Stimulated activated CD4-positive, alpha-beta T cell treated with anti-CD3 and anti-CD28 coated beads, Interleukin-15, amount 100 ng/mL, for 1 hour (primary cell): ENCODE measurements at regions not wholly inside any gene's neighbourhood (a gene's known extent, or its start where the extent isn't known, plus 50 kb on each side); places are given as distances from the start of the nearest gene placed in this dataset.
"Not testable (repeated sequence)": the region's sequence is repeated elsewhere in the genome, so short reads cannot be mapped to it uniquely, and the experiment has no call there.

ENCODE experiments used
- DNase-seq, 2 donors: peaks; one replicate each; pipeline ENCODE4 v3.0.0-alpha.2; 2020; ENCODE audit warnings: low read depth in 1 of 2, low spot score in 1 of 2

DNA sequence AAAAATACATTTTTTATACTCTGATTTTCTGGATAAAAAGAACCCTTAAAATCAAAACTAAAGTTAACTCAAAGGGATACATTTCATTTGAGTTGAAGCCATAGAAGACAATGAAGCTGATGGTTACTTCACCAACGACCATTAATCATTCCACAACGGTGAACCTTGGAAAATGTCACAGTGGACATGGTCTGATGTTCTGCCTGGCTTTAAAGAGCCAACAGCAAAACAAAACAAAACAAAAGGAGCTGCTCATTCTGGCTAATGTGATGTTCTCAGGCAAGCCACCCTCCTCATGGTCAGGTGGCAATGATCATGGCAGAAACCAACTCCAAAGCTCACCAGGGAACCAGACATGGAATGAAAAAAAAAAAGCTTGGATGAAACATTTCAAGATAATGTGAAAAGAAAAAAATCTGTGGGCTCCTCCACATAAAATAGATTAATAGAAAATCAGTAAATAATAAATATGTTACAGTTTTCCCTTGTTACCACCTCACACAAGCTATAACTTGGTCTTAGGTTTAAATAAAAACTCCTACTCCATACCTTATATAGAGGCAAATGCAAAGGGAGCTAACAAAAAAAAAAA is 90.1 kb upstream of the SERTAD2 start:
- no peak for DNase-seq

DNA sequence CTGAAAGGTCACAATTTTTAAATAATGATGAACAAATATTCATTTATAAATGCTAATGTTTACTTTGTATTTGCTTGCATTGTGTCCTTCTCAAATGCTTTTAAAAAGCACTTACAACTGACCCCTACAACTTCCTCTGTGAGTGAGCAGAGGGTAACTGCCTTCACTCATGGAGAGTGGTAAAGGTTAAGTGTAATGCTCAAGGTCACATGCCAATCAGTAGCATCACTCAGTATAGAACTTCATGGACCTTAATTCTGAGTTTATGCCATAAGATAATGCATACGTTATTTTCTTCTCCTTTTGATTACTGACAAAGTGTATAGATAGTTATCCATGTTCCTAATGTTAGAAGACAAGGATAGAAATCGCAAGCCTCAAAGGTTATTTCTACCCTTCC is 91.8 kb upstream of the SERTAD2 start:
- no peak for DNase-seq

DNA sequence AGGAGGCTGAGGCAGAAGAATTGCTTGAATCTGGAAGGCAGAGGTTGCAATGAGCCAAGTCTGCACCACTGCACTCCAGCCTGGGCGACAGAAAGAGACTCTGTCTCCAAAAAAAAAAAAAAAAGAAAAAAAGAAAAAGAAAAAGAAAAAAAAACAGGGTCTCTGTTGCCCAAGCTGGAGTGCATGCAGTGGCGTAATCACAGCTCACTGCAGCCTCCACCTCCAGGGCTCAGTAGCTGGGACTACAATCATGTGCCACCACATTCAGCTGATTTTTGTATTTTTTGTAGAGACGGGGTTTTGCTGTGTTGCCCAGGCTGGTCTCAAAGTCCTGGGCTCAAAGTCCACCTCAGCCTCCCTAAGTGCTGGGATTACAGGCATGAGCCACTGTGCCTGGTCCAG is 94.0 kb upstream of the SERTAD2 start:
- DNase-seq: not testable (repeated sequence)

DNA sequence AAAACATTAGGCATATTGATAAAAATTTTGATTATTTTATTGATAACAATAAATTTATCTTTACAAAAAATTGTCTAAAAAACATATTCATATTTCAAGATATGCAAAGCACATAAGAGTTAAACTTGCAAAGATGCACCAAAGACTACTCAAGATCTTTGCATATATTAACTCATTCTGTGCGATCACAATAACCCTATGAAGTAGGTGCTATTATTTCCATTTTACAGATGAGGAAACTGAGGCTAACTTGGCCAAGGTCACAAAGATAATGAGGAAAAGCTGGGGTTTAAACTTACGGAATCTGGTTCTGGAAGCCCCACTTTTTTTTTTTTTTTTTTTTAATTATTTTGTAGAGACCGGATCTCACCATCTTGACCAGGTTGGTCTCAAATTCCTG is 94.4 kb upstream of the SERTAD2 start:
- DNase-seq: no peak

DNA sequence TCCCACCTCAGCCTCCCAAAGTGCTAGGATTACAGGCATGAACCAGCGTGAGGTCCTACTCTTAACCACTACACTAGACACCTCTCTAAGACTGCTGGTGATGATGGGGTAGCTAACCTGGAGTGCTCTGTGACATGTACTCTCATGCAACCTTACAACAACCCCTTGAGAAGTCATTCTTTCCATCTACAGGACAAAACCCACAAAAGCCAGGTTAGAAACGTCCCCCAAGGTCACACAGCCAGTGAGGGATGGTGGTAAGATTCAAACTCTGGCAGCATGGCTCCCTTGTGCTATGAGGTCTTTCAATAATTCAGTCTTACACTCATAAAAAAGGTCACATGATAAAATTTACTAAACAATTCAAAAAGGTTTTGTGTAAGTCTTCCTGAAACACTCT is 94.8 kb upstream of the SERTAD2 start:
- DNase-seq: no peak

DNA sequence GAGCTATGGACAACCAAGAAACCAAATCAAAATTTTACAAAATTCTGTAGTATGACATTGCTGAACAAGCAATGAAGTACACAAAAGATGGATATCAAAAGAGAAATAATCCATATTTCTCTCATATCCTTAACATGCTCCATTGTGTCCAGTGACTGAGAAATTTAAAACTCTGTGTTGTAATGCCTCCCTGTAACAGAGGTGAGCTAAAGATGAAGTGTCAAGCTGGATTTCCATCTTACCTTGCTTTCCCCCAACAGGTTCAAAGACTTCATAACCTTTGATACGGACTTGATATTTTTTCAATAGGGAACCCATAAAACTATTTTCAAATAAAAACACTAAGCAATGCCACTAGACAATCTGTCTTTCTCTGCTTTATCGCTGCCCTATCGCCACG is 95.7 kb upstream of the SERTAD2 start:
- DNase-seq: no peak

DNA sequence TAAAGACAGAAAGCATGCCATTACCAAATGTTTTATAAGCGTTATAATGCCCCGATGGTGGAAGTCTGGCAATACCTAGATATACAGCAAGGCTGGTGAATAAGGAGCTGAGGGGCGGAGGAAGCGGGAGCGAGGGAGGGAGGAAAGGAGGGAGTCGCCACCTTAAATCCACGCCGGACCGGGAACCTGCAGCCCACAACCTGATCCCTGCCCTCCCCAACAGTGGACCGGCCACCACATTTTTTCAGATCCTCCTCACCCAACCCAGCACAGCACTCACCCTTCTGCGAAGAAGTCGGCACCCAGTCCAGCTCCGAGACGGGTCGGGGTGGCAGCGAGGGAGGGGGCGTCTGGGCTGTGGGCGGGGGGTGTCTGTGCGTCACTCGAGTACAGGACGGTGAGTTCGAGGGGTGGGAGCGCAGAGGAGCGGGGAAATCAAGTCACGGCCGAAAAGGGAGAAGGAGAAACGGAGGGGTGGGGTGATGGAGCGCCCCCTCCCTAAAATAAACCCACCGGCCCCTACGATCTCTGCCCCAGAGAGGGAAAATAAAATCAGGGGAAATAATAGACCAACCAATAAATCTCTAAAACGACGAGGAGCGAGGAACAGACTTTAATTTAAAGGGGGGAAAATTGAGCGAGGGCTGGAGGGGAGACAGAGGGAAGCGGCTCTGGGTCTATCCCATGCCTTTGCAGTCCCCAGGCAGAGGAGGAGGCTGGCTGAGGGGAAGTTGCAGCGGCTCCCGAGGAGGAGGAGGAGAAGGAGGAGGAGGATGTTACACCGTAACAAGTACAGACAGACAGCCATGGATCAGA is 96.5 kb upstream of the SERTAD2 start:
- peak in 1 of 2 donors; percentile 25 for DNase-seq

DNA sequence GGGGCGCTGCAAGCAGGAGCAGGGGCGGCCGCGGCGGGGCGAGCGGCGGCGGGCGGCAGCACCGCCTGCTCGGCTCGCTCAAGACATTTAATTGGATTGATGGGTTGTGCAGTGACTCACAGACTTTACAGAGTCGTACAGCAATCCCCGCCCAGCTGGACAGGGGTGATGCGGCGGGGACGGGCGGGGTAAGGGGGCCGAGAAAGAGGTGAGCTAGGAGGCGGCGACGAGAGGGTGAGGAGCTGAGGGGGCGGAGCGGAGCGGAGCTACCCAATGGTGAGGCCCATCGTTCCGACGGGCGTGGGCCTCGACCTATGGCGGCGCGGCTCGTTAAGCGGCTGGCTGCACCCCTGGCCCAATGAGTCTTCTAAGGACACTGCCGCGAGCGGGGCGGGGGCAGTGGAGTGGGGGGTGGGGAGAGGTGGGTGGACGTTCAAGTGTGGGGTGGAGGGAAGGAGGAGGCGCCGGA is 97.1 kb upstream of the SERTAD2 start:
- peak; percentile 92 to 94 for DNase-seq

DNA sequence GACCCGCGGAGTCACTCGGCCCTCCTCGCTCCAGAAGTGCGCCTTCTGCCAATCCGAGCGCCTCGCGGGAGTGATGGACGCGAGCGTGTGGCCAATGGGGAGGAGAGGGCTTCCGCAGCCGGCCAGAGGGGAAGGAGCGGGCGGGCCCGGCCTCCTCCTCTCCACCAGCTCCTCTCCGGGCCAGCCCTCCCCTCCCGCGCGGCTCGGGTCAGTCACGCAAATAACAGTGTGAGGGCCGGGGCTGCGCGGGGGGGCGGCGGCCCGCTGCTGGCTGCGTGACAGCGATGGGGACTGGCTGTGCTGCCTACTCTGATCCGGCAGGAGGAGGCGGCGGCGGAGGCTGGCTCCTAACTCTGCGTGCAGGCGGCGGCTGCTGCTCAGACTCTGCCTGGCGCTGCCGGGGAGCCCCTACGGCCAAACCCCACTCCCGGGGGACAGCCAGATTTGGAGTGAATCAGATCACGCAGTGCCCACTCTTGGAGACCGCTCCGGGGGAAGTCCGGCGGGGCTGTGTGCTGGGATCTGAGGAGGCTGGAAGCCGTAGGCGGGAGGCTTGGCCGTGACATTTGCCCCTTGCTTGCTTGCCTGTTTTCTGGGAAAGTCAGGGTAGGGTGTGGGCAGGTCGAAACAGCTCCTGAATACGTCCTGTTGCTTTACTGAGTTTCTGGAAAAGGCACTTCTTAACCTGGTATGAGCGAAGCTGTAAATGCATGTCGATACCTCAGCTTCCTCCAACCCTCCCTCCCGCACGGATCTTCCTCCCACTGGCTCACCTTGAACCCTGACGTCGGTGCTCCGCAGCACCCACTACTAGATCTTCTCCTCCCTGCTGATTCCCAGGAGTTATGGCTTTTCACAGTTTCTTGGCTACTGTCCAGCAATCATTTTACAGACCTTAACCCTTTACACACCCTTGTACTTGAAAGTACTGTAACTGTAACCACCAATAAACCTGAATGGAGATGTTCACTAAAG is 97.9 kb upstream of the SERTAD2 start:
- no peak for DNase-seq

DNA sequence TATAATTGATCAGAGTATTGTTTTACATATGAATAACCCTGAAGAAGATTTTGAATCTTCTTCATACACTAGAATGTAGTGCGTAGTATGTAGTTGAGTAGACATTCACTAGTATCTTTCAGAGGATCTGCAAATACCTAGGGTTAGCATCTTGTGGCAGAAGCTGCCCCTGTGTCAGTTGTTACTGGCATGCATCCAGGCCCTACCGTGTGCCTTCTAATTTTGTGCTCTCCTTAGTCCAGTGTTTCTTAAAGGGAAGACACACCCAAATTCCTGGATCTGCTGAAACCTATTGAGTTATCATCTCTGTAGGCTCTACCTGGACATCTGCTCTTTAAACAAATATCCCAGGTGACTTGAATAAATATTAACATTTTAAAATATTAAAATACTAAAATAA is 99.7 kb upstream of the SERTAD2 start:
- DNase-seq: no peak

DNA sequence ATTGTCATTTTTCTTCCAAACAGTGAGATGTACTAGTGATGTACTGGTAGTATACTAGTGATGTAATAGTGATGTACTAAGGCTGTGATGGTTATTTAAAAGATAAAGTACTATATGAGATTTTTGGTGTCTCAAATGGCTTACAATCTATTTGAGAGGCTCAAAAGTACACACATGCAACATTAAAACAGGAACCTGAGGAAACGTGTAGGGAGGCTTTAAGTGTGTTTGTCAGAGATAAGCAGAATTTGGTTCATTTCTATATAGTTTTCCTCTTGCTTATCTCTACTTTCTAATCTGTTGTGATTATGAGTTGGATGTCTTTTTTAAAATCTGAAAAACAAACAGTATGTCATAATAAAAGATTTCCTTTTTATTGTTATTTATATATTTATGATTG is 100.9 kb upstream of the SERTAD2 start:
- no peak for DNase-seq

DNA sequence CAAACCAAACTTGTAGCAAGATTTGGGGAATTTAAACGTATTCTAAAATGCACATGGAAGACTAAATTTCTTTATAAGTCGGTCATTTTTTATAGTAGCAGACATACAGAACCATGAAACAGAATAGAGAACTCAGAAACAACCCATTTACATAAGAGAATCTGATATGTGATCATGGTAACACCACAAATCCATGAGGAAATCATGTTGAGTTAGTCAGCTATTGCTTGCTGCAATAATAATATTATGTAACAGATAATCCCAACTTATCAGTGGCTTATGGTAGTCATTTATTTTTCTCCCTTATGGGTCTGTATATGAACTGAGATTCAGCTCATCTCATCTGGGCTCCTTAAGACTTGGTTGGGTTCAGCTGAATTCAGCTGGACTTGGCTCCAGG is 103.4 kb upstream of the SERTAD2 start:
- no peak for DNase-seq

DNA sequence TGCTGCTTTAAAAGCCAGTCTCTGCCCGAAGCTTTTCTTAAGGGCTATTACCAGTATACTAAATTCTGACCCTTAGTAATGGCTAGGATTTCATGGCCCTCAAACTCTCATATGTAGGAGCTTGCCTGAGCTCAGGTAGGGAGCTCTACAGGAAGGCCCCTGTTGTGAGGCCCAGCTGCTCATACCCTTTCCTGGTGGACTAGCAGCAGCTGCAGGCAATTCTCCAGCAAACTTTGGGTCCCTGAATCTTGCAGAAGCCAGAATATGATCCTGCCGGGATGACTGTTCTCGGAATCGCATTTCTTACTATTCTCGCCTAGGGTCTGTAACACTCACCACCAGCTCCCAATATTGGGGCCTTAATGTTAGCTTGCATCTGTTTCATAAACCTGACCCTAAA is 106.4 kb upstream of the SERTAD2 start:
- no peak for DNase-seq

DNA sequence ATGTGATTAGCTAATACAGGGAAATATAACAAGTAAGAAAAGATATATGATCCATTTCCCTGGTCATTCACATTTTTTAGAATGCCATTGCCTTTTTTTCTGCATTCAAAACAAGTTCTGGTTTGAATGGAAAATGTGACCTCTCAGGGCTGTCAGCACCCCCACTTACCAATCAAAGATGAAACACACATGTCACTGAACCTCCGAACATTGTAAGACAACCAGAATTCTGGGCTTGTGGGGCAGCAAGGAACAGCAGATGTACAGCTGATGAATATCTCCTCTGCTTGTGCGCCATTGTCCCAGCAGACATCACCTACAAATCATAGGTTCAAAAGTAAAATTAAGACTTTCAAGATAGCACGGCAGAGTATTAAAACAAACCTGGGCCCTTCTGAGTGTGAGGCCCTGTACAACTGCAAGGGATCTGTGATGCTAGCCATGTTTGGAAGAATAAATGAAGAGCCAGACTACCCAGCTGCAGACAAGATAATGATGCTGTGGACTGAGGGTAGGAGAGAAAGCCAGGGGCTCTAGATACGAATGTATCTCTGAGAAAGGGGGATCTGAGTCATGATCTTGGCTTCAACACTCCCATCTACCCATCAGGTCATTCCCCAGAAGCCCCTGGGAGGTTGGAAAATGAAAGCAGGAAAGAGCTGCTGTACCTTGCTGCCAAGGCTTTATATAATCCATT is 108.7 kb upstream of the SERTAD2 start:
- no peak for DNase-seq

DNA sequence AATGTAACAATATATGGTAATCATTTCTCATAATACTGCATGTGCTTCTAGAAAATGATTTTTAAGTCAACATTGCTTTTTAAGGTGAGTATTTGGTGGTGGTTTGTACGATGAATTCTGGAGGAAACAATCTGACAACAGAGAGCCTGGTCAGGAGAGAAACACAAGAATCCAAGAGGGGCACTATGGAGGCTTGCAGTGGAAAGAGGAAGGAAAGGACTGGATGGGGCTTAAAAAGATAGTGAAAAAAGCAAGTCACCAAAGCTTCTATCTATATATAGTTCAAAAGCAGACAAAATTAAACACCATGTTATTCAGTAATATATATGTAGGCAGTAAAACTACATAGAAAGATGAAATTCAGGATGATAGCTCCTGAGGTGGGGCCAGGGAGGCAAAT is 109.4 kb upstream of the SERTAD2 start:
- DNase-seq: no peak

DNA sequence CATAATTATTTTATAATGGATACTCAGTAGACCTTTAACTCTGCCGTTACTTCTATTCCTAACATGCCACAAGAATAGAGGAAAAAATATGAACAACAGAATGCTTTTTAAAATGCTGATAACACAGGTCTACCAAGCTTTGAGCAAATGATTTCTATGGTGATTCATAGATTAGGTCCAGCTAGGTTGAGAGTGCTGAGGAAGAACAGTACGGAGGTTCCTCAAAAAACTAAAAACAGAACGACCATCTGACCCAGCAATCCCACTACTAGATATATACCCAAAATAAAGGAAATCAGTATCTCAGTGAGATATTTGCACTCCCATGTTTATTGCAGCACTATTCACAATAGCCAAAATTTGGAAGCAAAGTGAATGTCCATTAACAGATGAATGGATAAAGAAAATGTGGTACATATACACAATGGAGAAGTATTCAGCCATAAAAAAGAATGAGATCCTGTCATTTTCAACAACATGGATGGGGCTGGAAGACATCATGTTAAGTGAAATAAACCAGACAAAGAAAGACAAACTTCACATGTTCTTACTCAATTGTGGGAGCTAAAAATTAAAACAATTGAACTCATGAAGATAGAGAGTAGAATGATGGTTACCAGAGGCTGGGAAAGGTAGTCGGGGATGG is 111.6 kb upstream of the SERTAD2 start:
- DNase-seq: no peak

DNA sequence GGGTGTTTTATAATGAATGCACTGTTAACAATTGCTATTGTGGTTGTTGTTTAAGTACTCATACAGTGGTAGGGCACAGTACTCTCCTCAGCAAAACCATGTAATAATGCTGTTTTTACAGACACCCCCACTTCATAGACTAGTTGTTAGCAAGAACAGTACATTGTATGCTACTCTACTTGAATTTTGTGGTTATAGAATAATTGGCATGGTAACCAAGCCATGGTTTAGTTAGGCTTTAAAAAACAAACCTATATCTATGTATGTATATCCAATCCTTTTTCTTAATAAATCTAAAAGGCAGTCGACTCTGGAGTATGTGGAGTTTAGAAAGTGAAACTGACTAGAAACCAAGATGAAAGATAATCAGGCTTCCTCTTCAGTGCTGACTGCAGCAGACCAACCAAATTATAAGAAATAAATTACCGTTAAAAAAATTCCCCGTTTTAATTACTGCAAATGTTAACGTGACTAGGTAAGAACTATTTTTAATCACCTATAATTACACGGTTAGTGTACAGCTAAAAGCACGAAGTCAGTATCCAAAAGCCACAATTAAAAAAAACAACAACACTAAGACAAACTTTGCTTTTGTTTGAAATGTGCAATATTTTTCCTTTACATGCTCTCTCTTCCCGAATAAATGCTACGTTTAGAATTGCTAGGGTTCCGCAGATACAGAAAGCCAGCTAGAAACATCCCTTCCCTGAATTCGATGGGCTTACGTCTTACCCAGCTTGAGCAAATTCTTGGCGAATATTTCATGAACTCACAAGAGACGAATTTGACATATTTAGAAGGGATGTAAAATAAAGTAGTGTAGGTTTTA is 113.3 kb upstream of the SERTAD2 start:
- no peak for DNase-seq

DNA sequence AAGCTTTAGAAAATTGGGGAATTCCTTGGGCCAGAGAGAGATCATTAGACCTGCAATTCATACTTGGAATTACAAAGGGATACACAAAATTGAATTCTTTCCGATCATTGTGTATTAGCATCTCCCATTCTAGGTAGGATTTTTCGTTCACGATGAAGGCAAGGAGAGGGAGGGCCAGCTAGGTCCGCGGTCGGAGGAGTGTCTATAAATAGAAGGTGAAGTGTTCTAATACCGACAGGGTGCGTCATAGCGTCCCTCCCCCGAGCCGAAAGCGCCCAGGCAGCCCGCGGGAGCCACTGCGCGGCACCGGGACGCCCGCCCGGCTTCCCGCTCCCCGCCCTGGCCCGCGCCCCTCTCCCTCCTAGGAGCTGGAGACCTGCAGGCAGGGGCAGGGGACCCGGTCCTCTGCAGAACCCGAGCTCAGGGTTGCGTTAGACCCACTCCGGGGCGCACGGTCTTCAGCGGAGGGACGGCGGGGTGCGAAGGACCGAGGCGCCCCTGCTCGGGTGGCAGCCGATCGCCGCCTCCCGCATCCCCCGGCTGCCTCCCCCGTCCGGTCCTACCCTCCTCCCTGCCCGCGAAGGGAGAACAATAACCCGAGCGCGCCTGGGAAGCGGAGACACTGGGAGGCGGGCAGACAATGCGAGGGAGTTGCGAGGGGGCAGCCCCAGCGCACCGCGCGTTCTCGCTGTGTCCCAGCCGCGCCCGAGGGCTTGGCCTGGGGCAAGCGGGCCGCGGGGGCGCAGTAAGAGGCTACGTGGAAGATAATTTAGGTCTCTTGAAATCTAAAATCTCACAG is 114.2 kb upstream of the SERTAD2 start:
- peak; percentile 44 to 55 for DNase-seq

DNA sequence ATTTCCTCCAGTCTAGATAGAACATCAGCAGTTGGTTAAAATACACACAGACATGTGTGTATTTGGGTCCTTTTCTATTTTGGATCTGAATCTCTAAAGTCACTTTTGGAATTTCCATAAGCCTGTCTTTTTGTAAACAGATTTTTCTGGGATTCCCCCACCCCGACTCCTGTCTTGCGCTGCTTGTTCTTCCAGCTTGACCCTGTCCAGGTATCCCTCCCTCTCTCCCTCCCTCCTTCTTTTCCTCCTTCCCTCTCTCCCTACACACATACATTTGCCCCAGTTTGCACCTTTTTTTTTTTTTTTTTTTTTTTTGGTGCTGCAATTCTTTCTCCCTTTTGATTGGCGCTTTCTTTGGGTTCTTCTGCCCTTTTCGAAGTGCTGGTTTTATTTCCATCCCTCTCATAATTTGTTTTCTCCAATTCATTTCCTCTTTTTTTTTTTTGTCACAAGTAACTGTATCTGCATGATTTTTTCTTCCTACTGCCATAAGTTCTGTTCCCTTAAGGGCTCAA is 114.8 kb upstream of the SERTAD2 start:
- DNase-seq: no peak
